ENCODE measurements at regions not wholly inside any gene's neighbourhood (a gene's known extent, or its start where the extent isn't known, plus 50 kb on each side); places are given as distances from the start of the nearest gene placed in this dataset.

DNA sequence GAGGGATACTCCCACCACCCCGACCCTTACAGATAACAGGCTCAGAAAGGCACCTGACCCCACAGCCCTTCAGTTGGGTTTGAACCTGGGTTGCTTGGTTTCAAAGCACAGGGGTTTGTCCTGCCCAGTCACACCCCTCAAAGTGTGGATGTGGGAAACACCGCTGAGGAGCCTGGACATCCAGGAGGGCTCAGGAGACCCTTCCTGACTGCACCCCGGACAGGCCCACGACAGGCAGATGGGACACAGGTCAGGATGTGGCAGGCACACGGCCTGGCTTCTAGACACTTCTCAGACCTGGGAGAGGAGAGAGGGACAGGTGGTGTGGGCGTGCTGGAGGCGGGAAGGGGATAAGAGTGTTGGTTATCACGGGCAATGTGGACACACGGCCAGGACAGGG, 932.3 kb downstream of the BRD1 start:
- TF ChIP-seq, protein P1, sequence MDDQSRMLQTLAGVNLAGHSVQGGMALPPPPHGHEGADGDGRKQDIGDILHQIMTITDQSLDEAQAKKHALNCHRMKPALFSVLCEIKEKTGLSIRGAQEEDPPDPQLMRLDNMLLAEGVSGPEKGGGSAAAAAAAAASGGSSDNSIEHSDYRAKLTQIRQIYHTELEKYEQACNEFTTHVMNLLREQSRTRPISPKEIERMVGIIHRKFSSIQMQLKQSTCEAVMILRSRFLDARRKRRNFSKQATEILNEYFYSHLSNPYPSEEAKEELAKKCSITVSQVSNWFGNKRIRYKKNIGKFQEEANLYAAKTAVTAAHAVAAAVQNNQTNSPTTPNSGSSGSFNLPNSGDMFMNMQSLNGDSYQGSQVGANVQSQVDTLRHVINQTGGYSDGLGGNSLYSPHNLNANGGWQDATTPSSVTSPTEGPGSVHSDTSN (CRISPR knock-in tag; IDR thresholded peaks at IDR 0.05; ENCODE audit: borderline replicate concordance), result no peak
- TF ChIP-seq POLR2AphosphoS5 (IDR thresholded peaks at IDR 0.05; ENCODE audit: low read depth, low read length) (no peak), EP300 (IDR thresholded peaks at IDR 0.05; ENCODE audit: low read depth in 2 of 2, low read length in 2 of 2) (no peak), EP300 (CRISPR knock-in tag; IDR thresholded peaks at IDR 0.05; ENCODE audit: borderline replicate concordance) (no peak), TCF7L2 (IDR thresholded peaks at IDR 0.05; ENCODE audit: low read depth, low read length) (no peak), MAFG (CRISPR knock-in tag; IDR thresholded peaks at IDR 0.05) (no peak), RERE (CRISPR knock-in tag; IDR thresholded peaks at IDR 0.05; ENCODE audit: low read depth) (no peak), ZSCAN31 (CRISPR knock-in tag; IDR thresholded peaks at IDR 0.05; ENCODE audit: low read depth) (no peak), ZNF788 (CRISPR knock-in tag; IDR thresholded peaks at IDR 0.05; ENCODE audit: borderline replicate concordance) (no peak), SP1 (IDR thresholded peaks at IDR 0.05) (no peak), SP1 (CRISPR knock-in tag; IDR thresholded peaks at IDR 0.05) (no peak)
- TF ChIP-seq, protein P2, sequence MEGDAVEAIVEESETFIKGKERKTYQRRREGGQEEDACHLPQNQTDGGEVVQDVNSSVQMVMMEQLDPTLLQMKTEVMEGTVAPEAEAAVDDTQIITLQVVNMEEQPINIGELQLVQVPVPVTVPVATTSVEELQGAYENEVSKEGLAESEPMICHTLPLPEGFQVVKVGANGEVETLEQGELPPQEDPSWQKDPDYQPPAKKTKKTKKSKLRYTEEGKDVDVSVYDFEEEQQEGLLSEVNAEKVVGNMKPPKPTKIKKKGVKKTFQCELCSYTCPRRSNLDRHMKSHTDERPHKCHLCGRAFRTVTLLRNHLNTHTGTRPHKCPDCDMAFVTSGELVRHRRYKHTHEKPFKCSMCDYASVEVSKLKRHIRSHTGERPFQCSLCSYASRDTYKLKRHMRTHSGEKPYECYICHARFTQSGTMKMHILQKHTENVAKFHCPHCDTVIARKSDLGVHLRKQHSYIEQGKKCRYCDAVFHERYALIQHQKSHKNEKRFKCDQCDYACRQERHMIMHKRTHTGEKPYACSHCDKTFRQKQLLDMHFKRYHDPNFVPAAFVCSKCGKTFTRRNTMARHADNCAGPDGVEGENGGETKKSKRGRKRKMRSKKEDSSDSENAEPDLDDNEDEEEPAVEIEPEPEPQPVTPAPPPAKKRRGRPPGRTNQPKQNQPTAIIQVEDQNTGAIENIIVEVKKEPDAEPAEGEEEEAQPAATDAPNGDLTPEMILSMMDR (CRISPR knock-in tag; IDR thresholded peaks at IDR 0.05), result no peak

All from HepG2 (cell line).